ENCODE measurements at regions not wholly inside any gene's neighbourhood (a gene's known extent, or its start where the extent isn't known, plus 50 kb on each side); places are given as distances from the start of the nearest gene placed in this dataset.

DNA sequence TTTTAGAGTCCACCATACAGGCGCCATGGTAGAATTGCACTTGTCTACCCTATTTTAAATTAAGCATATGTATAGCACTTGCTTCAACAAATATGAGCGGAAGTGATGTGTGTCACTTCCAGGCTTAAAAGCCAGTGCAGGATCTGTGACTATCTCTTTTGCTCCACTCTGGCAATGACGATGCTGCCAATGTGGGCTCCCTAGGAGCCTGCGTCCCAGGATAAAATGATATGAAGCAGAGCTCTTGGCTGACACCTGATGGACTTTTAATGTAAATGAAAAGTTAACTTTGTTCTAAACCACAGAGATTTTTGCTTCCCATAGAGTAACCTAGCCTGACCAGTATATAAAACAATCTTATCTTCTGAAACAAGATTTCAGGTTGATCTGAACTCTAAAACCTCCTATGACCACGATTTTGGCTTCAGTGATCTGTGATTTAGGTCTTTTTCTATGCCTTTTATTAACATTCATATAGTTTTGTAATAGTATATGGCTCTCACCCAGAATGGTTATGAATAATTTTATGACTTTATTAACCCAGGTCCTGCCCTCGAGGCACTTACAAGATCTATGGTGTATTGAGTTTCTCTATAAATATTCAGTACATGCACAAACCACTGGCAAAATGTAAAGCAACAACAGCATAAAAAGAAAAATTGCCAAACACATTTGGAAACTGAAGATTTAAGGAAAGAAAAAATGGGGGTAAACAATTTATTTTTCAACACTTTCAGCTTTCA, 422.5 kb upstream of the PIK3C3 start:
- TF ChIP-seq, protein P1, sequence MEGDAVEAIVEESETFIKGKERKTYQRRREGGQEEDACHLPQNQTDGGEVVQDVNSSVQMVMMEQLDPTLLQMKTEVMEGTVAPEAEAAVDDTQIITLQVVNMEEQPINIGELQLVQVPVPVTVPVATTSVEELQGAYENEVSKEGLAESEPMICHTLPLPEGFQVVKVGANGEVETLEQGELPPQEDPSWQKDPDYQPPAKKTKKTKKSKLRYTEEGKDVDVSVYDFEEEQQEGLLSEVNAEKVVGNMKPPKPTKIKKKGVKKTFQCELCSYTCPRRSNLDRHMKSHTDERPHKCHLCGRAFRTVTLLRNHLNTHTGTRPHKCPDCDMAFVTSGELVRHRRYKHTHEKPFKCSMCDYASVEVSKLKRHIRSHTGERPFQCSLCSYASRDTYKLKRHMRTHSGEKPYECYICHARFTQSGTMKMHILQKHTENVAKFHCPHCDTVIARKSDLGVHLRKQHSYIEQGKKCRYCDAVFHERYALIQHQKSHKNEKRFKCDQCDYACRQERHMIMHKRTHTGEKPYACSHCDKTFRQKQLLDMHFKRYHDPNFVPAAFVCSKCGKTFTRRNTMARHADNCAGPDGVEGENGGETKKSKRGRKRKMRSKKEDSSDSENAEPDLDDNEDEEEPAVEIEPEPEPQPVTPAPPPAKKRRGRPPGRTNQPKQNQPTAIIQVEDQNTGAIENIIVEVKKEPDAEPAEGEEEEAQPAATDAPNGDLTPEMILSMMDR (conservative IDR thresholded peaks at IDR 0.05; ENCODE audit: control insufficient read depth, insufficient read depth, low read depth, low read length) = no peak
- DNase-seq (ENCODE audit: low read depth) = no peak
- H3K4me3 ChIP-seq (ENCODE audit: control insufficient read depth, low read depth, low read length) = no peak overlapping the region

DNA sequence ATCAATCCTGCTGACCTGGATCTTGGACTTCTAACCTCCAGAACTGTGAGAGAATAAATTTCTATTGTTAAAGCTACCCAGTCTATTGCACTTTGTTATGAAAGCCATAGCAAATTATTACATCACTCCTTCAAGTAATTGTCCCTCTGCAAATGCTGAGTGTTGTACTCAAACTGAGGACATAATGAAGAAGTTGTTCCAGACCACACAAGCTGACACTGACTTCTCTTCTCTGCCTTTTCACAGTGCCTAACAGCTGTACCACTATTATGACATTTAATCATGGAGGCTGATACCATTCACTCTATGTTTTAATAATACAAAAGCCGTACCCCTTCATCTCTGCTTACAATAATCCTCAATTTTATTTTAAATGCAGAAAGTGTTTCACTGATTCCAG, 424.1 kb upstream of the PIK3C3 start:
- DNase-seq (ENCODE audit: low read depth) = no peak
- no peak overlapping the region for H3K4me3 ChIP-seq (ENCODE audit: control insufficient read depth, low read depth, low read length)
- TF ChIP-seq, protein P1 (conservative IDR thresholded peaks at IDR 0.05; ENCODE audit: control insufficient read depth, insufficient read depth, low read depth, low read length) = no peak

DNA sequence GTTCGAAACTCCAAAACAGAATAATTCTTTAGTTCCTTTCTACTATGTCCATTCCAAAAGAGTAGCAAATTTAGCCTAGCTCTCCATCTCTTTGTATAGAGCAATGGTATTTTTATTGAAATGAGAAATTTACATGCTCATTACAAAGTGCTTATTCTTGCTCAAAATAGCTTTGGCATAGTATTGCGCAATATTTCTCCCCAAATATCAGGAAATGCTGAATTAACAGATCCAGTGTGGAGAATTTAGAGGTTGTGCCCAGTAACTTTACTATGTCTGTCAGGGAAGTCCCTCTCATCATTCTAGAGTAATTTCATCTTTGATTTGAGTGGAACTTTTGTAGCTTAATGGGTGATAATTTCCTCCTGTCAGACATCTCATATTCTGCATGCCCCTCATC, 425.9 kb upstream of the PIK3C3 start:
- TF ChIP-seq, protein P1 (conservative IDR thresholded peaks at IDR 0.05; ENCODE audit: control insufficient read depth, insufficient read depth, low read depth, low read length) = no peak
- no peak for DNase-seq (ENCODE audit: low read depth)
- no peak overlapping the region for H3K4me3 ChIP-seq (ENCODE audit: control insufficient read depth, low read depth, low read length)

DNA sequence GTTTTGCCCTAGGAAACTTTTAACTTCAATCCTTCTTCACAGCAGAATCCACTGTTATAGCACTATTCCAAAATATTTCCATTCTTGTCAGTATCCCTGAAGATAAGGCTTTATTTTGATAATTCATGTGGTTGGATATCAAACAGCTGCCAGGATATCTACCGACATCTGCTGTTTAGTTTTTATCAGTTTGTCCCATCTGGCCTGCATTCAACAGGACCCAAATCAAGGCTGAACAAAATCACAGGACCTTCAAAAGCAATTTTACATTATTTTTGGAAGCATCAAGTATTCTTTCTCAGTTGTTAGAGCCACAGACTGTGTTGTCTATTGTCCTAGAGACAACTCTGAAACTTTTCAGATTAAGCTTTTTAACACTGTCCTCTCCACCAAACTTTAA, 429.0 kb upstream of the PIK3C3 start:
- no peak for DNase-seq (ENCODE audit: low read depth)
- TF ChIP-seq, protein P1 (conservative IDR thresholded peaks at IDR 0.05; ENCODE audit: control insufficient read depth, insufficient read depth, low read depth, low read length) = no peak
- no peak overlapping the region for H3K4me3 ChIP-seq (ENCODE audit: control insufficient read depth, low read depth, low read length)

DNA sequence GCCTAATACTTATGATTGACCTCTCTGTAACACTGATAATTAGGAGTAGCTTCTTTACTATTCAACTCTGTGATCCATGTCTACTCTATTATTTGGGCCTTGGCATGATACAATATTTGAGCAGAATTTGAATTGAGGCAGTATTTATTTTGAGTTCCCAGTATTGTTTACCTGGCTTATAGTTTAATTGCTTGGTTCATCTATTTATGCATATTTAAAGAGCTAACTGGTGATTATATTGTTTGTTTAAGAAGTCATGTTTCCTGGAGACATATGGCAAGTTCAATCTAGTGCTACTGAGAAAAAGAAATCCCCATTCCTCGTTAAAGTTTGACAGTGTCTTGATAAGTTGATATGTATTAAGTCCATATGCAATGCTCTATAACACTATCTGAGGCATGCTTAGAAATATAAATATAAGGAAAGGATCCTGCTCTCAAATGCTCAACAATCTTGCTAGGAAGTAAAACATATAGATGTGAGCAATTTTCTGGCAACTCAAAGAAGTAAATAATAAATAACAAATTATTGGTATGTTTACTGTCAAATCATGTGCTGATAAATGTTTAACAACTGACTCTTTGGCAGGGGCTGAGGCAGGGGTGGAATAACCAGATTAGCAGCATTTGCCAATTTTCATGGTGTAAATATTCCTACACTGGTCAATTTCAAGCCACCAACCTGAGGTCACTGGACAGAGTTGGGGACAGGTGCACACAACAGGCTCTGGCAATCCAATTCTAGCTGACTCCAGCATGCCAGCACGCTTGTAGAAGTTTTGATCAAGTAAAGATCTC, 430.2 kb upstream of the PIK3C3 start:
- TF ChIP-seq, protein P1 (conservative IDR thresholded peaks at IDR 0.05; ENCODE audit: control insufficient read depth, insufficient read depth, low read depth, low read length) = no peak
- DNase-seq (ENCODE audit: low read depth) = no peak
- H3K4me3 ChIP-seq (ENCODE audit: control insufficient read depth, low read depth, low read length) = no peak overlapping the region

DNA sequence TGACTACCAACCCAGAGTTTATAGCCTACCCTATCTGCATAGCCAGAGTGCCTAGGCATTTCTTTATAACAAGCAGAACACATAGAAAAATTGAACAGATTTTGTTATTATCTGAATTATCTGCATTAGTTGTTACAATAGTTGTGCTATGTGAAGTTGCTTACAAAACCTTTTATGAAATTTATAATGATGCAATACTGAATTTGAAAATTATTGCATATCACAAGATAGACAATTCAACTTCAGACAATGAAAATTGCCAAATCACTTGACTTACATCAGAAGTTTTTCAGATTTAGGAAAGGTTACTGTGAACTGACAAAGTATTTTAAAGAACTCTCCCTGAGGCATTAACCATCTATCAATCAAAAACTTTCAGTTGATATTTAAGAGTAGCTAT, 437.9 kb upstream of the PIK3C3 start:
- TF ChIP-seq, protein P1 (conservative IDR thresholded peaks at IDR 0.05; ENCODE audit: control insufficient read depth, insufficient read depth, low read depth, low read length) = no peak
- H3K4me3 ChIP-seq (ENCODE audit: control insufficient read depth, low read depth, low read length) = no peak overlapping the region
- no peak for DNase-seq (ENCODE audit: low read depth)

Data from fibroblast of mammary gland (primary cell).